Thoracic aorta (tissue), 2 donors: ENCODE measurements at regions not wholly inside any gene's neighbourhood (a gene's known extent, or its start where the extent isn't known, plus 50 kb on each side); places are given as distances from the start of the nearest gene placed in this dataset.

Source experiments
- ATAC-seq: fragments of 150-250 bp; one replicate; pipeline ENCODE4 v1.8.0; 2017; ENCODE audit warnings: low read depth; ENCODE audit not compliant: insufficient number of reproducible peaks, low FRiP score
- DNase-seq: peaks from one replicate; pipeline ENCODE4 v3.0.0-alpha.2; 2020; ENCODE audit warnings: low spot score
- H3K27ac ChIP-seq, 2 donors: fragments of 200-600 bp; sonication (generic); 1 replicate in 1 of 2; 2 replicates in 1 of 2; pipeline ENCODE4 v1.5.1; 2016; ENCODE audit warnings: mild to moderate bottlenecking in 2 of 2, moderate library complexity in 2 of 2
- H3K27me3 ChIP-seq: fragments of 200-600 bp; sonication (generic); replicated peaks from 2 replicates; pipeline ENCODE4 v1.6.0; 2016; ENCODE audit warnings: mild to moderate bottlenecking; ENCODE audit not compliant: insufficient read depth
- H3K36me3 ChIP-seq: fragments of 200-600 bp; sonication (generic); one replicate; pipeline ENCODE4 v1.5.1; 2016
- H3K4me1 ChIP-seq, 2 donors: fragments of 200-600 bp; sonication (generic); 1 replicate in 1 of 2; 2 replicates in 1 of 2; pipeline versions ENCODE4 v1.5.1 to v1.6.0; 2016; ENCODE audit warnings: low read depth in 2 of 2, mild to moderate bottlenecking in 1 of 2; ENCODE audit not compliant: control insufficient read depth in 1 of 2
- H3K4me3 ChIP-seq: fragments of 200-600 bp; sonication (generic); 2 replicates; pipeline ENCODE4 v1.5.1; 2016; ENCODE audit warnings: mild to moderate bottlenecking
- H3K9me3 ChIP-seq: fragments of 200-600 bp; sonication (generic); 2 replicates; pipeline ENCODE4 v1.5.1; 2016
- TF ChIP-seq, protein P1 (sequence below): fragments of 200-600 bp; sonication (generic); IDR thresholded peaks from one replicate; pipeline ENCODE4 v1.5.1; 2019; ENCODE audit warnings: antibody characterized with exemption

DNA sequence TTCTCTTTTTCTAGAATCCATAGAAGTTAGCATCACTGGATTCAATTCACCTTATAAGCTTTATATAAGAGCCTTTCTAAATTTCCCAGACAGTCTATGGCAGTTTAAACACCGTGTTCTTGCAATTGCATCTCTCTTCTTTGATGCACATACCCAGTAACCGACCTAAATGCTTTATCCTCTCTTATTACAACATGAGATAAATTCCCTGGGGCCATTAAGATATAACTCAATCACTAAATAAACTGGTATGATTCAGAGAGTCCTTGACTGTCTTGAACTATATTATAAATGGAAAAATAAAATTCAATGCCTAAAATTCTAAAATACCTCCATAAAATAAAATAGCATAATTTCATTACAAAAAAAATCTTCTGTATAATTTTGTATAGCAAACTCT, 98.1 kb downstream of the DIRAS2 start:
- DNase-seq = no peak
- Histone ChIP-seq H3K4me1 (no peaks in the 10 kb centered on the region), H3K27me3 (no peaks in the 10 kb centered on the region), H3K9me3 (no peaks in the 10 kb centered on the region), H3K36me3 (no peaks in the 10 kb centered on the region), H3K27ac (no peak overlapping the region), H3K4me3 (no peak overlapping the region)
- TF ChIP-seq, protein P1, sequence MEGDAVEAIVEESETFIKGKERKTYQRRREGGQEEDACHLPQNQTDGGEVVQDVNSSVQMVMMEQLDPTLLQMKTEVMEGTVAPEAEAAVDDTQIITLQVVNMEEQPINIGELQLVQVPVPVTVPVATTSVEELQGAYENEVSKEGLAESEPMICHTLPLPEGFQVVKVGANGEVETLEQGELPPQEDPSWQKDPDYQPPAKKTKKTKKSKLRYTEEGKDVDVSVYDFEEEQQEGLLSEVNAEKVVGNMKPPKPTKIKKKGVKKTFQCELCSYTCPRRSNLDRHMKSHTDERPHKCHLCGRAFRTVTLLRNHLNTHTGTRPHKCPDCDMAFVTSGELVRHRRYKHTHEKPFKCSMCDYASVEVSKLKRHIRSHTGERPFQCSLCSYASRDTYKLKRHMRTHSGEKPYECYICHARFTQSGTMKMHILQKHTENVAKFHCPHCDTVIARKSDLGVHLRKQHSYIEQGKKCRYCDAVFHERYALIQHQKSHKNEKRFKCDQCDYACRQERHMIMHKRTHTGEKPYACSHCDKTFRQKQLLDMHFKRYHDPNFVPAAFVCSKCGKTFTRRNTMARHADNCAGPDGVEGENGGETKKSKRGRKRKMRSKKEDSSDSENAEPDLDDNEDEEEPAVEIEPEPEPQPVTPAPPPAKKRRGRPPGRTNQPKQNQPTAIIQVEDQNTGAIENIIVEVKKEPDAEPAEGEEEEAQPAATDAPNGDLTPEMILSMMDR = no peak
- ATAC-seq = no peak

DNA sequence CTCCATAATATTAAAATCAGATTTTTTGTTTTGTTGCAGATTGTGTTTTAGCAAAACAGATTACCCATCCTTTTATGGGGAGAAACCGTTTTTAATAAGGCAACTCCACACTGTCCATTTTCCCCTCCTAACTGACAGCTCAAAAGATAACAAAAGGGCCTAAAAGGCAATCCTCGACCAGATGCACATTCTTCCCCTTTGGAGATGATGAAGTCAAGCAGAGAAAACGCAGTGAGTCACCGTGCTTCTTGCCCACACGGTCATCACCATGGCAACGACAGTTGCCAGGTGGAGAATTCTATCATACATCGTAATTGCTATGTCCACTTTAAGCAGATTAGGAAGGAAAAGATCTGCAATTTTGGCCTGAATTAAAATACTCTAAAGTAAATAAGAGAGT, 96.4 kb downstream of the DIRAS2 start:
- no peaks in the 10 kb centered on the region for H3K9me3 ChIP-seq
- H3K27ac ChIP-seq = no peak overlapping the region
- TF ChIP-seq, protein P1 = no peak
- DNase-seq (no peak), ATAC-seq (no peak)
- H3K36me3 ChIP-seq = no peaks in the 10 kb centered on the region
- H3K27me3 ChIP-seq = no peaks in the 10 kb centered on the region
- H3K4me1 ChIP-seq = no peaks in the 10 kb centered on the region
- no peak overlapping the region for H3K4me3 ChIP-seq

DNA sequence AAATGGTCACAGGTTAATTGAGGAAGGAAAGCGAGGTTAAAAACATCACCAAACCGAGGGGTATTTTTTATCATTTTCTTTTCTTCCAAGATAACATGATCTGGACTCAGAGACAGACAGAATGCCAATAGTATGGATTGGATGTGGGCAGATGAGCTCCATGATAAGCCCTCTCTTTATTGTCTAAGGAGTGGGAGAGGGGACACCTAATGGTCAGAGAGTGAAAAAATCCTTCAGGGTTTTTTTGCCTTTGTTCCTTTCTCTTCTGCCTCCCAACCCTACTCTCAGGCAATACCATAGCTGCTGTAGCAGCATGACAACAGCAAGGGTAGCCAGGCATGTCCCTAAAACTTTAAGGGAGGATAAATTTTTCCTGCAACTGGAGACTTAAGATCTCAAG, 94.7 kb downstream of the DIRAS2 start:
- no peak overlapping the region for H3K27ac ChIP-seq
- no peaks in the 10 kb centered on the region for H3K36me3 ChIP-seq
- DNase-seq (no peak), ATAC-seq (no peak)
- no peak overlapping the region for H3K4me3 ChIP-seq
- H3K27me3 ChIP-seq = no peaks in the 10 kb centered on the region
- H3K4me1 ChIP-seq = no peaks in the 10 kb centered on the region
- no peaks in the 10 kb centered on the region for H3K9me3 ChIP-seq
- TF ChIP-seq, protein P1 = no peak

DNA sequence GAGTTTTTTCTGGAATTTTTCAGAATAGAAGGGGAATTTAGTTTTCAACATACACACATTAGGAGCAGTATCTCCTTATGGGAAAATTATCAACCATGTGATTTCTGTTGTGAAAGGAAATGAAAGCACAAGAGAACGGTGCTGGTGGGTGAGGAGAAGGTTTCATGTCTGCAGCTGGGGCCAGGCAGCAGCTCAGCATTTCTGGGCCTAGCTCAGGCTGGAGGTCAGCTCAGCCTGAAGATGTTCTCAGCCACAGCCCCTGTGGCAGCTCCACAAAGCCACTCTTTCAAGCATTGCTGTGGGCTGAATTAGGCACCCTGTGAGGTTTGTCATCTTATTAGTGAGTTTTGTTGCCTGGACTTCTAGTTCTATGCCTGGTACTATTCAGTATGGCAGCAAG, 90.3 kb downstream of the DIRAS2 start:
- TF ChIP-seq, protein P1 = no peak
- no peak overlapping the region for H3K27ac ChIP-seq
- DNase-seq (no peak), ATAC-seq (no peak)
- no peaks in the 10 kb centered on the region for H3K9me3 ChIP-seq
- H3K4me1 ChIP-seq = no peaks in the 10 kb centered on the region
- H3K36me3 ChIP-seq = no peaks in the 10 kb centered on the region
- no peak overlapping the region for H3K4me3 ChIP-seq
- H3K27me3 ChIP-seq = no peaks in the 10 kb centered on the region

DNA sequence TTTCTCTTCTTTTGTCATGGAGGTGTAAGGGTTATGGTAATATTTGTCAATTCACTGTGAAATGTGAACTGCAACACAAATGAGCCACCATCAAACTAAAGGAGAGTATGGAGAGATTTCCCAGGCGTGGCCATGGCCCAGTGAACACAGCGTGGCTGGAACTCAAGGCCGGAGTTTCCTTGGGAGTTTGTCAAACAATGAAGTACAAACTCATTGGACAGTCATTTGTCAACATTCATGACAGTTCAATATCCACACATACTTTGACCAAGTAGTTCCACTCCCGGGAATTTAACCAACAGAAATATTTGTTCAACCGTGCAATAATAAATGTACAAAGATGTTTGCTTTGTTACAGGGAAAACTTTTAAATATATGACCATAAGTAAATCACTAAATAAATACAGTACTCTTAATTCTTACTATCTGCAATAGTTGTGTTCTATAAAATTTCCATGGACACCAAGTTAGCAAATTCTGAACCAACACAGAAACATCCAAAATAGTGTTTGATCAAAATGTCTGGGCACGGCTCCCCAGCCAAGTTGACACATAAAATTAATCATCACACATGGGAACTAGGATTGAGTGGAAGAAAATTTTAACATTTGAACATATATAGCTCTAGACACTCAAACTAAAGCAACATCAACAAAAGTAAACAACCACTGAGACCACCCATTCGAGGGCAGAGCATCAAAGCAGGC, 87.1 kb downstream of the DIRAS2 start:
- no peak overlapping the region for H3K4me3 ChIP-seq
- TF ChIP-seq, protein P1 = no peak
- no peak for DNase-seq
- H3K9me3 ChIP-seq = no peaks in the 10 kb centered on the region
- H3K27ac ChIP-seq = no peak overlapping the region
- no peaks in the 10 kb centered on the region for H3K36me3 ChIP-seq
- H3K27me3 ChIP-seq = no peaks in the 10 kb centered on the region
- no peak for ATAC-seq
- H3K4me1 ChIP-seq = no peaks in the 10 kb centered on the region
